OCI-LY3 (cell line): ENCODE measurements at regions not wholly inside any gene's neighbourhood (a gene's known extent, or its start where the extent isn't known, plus 50 kb on each side); places are given as distances from the start of the nearest gene placed in this dataset.
A peak's percentile ranks its signal among the peaks of the same experiment; 100 is the strongest.

Experiments used
- H2AFZ ChIP-seq: fragments of 200-600, 300-600 bp; shearing (Covaris generic); 2 replicates; pipeline ENCODE4 v1.6.0; 2014; ENCODE audit warnings: antibody characterized with exemption, low read depth, low read length
- H3K27ac ChIP-seq: fragments of 200-600, 300-600 bp; sonication (generic); 2 replicates; pipeline ENCODE4 v1.5.1; 2014; ENCODE audit warnings: mild to moderate bottlenecking, low read length, moderate library complexity, mixed read lengths
- H3K27me3 ChIP-seq: fragments of 200-600, 300-600 bp; sonication (generic); 2 replicates; pipeline ENCODE4 v1.6.1; 2014; ENCODE audit warnings: low read depth, low read length, mixed read lengths
- H3K36me3 ChIP-seq: fragments of 200-600, 300-600 bp; sonication (generic); replicated peaks from 2 replicates; pipeline ENCODE3; 2014; ENCODE audit warnings: low read depth, low read length, mixed read lengths
- H3K4me1 ChIP-seq: fragments of 300-600, 200-600 bp; sonication (generic); 2 replicates; pipeline ENCODE4 v1.6.1; 2014; ENCODE audit warnings: low read length, mixed read lengths
- H3K4me2 ChIP-seq: fragments of 200-600, 300-600 bp; sonication (generic); 2 replicates; pipeline ENCODE4 v1.6.1; 2014; ENCODE audit warnings: low read length, mixed read lengths
- H3K4me3 ChIP-seq: fragments of 300-600, 200-600 bp; sonication (generic); 2 replicates; pipeline ENCODE4 v1.5.1; 2014; ENCODE audit warnings: antibody characterized with exemption, mild to moderate bottlenecking, low read length, moderate library complexity
- H3K79me2 ChIP-seq: fragments of 300-600, 200-600 bp; shearing (Covaris generic); 2 replicates; pipeline ENCODE4 v1.6.1; 2014; ENCODE audit warnings: mild to moderate bottlenecking, low read length, mixed read lengths
- H3K9ac ChIP-seq: fragments of 300-600, 200-600 bp; shearing (Covaris generic); 2 replicates; pipeline ENCODE4 v1.6.0; 2014; ENCODE audit warnings: mild to moderate bottlenecking, low read length, moderate library complexity
- H3K9me3 ChIP-seq: fragments of 200-600, 300-600 bp; shearing (Covaris generic); 2 replicates; pipeline ENCODE4 v1.6.1; 2014; ENCODE audit warnings: low read length, mixed read lengths; ENCODE audit not compliant: insufficient read depth
- H4K20me1 ChIP-seq: fragments of 200-600, 300-600 bp; sonication (generic); 2 replicates; pipeline ENCODE4 v1.6.1; 2016; ENCODE audit warnings: low read length, mixed read lengths; ENCODE audit not compliant: insufficient read depth
- EZH2phosphoT487 ChIP-seq: fragments of 200-600 bp; shearing (Covaris generic); IDR thresholded peaks from 2 replicates; pipeline ENCODE4 v1.6.1; 2018; ENCODE audit warnings: antibody characterized with exemption, mixed run types, low read depth
- TF ChIP-seq, protein P1 (sequence below): fragments of 200-600, 300-600 bp; sonication (generic); IDR thresholded peaks from 2 replicates; pipeline ENCODE4 v1.5.1; 2014; ENCODE audit warnings: antibody characterized with exemption, low read length, low read depth

DNA sequence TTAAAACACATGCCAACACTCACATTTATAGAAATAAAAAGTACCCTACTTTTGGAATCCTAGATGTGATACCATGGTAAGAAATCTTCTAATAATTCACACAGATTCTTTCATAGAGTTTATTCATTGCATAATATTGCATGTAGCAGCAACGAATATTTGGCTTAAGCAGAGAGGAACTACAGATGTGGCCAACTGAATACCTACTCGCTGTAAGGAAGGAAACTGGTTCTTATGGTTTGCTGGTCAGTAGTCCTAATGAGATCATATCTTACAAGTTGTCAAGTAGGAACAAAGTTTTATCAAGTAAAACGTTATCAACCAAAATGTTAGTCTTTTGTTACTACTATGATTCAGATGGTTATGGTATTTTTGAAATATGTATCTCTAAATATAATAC, 996.1 kb downstream of the PDHA2 start:
- TF ChIP-seq EZH2phosphoT487: no peak
- TF ChIP-seq, protein P1, sequence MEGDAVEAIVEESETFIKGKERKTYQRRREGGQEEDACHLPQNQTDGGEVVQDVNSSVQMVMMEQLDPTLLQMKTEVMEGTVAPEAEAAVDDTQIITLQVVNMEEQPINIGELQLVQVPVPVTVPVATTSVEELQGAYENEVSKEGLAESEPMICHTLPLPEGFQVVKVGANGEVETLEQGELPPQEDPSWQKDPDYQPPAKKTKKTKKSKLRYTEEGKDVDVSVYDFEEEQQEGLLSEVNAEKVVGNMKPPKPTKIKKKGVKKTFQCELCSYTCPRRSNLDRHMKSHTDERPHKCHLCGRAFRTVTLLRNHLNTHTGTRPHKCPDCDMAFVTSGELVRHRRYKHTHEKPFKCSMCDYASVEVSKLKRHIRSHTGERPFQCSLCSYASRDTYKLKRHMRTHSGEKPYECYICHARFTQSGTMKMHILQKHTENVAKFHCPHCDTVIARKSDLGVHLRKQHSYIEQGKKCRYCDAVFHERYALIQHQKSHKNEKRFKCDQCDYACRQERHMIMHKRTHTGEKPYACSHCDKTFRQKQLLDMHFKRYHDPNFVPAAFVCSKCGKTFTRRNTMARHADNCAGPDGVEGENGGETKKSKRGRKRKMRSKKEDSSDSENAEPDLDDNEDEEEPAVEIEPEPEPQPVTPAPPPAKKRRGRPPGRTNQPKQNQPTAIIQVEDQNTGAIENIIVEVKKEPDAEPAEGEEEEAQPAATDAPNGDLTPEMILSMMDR: no peak
- no peaks in the 10 kb centered on the region for H3K27me3 ChIP-seq
- no peaks in the 10 kb centered on the region for H3K36me3 ChIP-seq
- H3K4me2 ChIP-seq: no peak overlapping the region
- H3K27ac ChIP-seq: no peak overlapping the region
- H3K9me3 ChIP-seq: no peaks in the 10 kb centered on the region
- no peaks in the 10 kb centered on the region for H3K79me2 ChIP-seq
- H3K4me1 ChIP-seq: peaks cover 18% of the 10 kb centered on the region
- H3K9ac ChIP-seq: no peak overlapping the region
- no peaks in the 10 kb centered on the region for H4K20me1 ChIP-seq
- H2AFZ ChIP-seq: no peak overlapping the region
- no peak overlapping the region for H3K4me3 ChIP-seq

DNA sequence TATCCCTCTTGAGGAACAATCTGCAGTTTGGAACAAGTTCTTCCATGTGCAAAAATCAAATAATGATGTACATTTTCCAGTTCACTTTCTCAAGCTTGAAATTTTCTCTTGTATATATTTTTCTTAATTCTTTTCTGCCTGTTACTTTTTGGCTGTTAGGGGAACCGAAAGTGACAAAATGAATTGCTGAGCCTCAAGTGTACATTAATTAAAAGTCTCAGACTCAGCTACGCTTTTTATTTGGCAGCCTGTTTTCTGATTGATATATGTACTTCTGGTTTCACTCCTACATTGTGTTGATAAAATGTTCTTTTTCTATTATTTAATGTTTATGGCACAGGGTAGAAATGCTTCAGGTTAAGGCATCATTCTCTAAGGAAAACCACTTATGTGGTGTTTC, 999.5 kb downstream of the PDHA2 start:
- peak overlapping the region; percentile 53 for H3K27ac ChIP-seq
- H3K4me3 ChIP-seq: no peak overlapping the region
- peak overlapping the region; percentile 52 for H3K4me2 ChIP-seq

DNA sequence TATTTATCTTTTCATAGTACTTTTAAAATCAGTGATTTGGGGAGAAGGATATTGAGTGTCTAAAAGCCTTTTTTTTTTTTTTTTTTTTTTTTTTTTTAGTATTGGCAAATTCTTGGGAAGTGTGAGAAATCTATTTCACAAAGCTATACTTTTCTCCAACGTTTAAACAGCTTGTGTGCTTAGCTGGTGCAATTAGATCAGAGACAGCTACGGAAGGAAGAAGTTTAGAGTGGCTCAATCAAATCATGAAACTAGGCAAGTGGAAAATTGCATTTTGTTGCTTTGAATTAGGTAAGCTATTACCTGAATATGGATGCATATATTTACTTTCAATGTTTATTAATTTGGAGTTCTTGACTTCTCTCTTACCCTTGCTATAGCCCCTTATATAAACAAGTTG, 1001.9 kb downstream of the PDHA2 start:
- no peaks in the 10 kb centered on the region for H3K9me3 ChIP-seq

More for the DNA sequence above, 999.5 kb downstream of the PDHA2 start:
- Histone ChIP-seq H2AFZ (no peak overlapping the region), H3K27me3 (no peaks in the 10 kb centered on the region), H3K9me3 (no peaks in the 10 kb centered on the region), H3K9ac (no peak overlapping the region), H3K79me2 (no peaks in the 10 kb centered on the region), H3K4me1 (peaks cover 18% of the 10 kb centered on the region), H4K20me1 (no peaks in the 10 kb centered on the region), H3K36me3 (no peaks in the 10 kb centered on the region)
- TF ChIP-seq EZH2phosphoT487: no peak
- TF ChIP-seq, protein P1: no peak

DNA sequence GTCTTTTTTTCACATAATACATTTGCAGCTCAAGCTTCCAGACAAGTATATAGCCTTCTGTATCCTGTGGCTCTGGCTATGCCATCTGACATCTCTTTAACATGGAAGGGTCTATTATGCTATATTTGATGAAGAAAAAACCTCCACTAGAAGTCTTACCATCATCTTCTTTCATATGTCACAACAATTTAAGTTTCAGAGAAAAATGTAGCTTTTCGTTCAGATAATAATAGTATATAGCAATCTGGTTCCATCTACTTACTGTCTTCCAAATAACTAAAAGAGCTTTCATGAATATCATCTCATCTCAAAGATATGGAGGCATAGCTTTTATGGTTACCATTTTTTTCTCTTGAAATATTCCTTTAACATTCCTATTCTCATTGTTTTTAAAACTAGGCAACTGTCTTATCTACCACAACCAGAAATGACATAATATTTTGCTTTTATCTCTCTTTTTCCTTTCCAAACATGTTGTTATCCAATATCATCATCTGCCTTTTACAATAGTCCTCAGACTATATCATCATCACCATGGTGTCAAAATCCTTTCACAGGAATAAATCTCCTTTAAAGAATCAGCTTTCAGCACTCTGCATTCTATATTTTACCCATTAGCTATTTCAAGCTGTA, 1005.1 kb downstream of the PDHA2 start:
- H3K79me2 ChIP-seq: no peaks in the 10 kb centered on the region
- H2AFZ ChIP-seq: no peak overlapping the region
- no peaks in the 10 kb centered on the region for H4K20me1 ChIP-seq
- peaks cover 2% of the 10 kb centered on the region for H3K4me1 ChIP-seq
- H3K4me3 ChIP-seq: no peak overlapping the region
- no peak overlapping the region for H3K9ac ChIP-seq
- TF ChIP-seq EZH2phosphoT487: no peak
- TF ChIP-seq, protein P1: no peak
- no peaks in the 10 kb centered on the region for H3K36me3 ChIP-seq
- H3K4me2 ChIP-seq: no peak overlapping the region
- H3K27ac ChIP-seq: no peak overlapping the region
- no peaks in the 10 kb centered on the region for H3K9me3 ChIP-seq
- no peaks in the 10 kb centered on the region for H3K27me3 ChIP-seq

More for the DNA sequence above, 1001.9 kb downstream of the PDHA2 start:
- no peaks in the 10 kb centered on the region for H3K27me3 ChIP-seq
- no peak overlapping the region for H3K9ac ChIP-seq
- TF ChIP-seq EZH2phosphoT487: no peak
- TF ChIP-seq, protein P1: no peak
- H3K4me1 ChIP-seq: peaks cover 18% of the 10 kb centered on the region
- H2AFZ ChIP-seq: no peak overlapping the region
- no peaks in the 10 kb centered on the region for H3K79me2 ChIP-seq
- no peak overlapping the region for H3K27ac ChIP-seq
- no peaks in the 10 kb centered on the region for H4K20me1 ChIP-seq
- no peak overlapping the region for H3K4me3 ChIP-seq
- no peak overlapping the region for H3K4me2 ChIP-seq
- H3K36me3 ChIP-seq: no peaks in the 10 kb centered on the region
